ENCODE measurements at regions not wholly inside any gene's neighbourhood (a gene's known extent, or its start where the extent isn't known, plus 50 kb on each side); places are given as distances from the start of the nearest gene placed in this dataset.

DNA sequence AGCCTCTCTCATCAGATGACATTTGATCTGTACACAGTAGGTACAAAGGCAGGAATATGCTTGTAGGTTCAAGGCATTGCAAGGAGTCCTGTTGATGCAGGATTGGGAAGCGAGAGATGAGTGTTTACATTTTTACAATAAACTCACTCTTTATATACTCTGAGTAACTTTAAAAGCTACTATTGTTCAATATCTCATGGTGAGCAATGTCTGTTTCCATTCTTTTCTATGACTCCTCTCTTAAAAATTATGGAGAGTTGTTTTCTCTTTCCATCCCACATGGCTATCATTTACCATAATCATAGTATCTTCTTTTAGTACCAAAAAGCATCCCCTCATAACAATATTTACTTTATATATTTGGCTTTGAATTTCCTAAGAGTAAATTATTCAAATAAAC lies 314.0 kb upstream of the CDIN1 start:
- no peak for DNase-seq (ENCODE audit: low spot score)

DNA sequence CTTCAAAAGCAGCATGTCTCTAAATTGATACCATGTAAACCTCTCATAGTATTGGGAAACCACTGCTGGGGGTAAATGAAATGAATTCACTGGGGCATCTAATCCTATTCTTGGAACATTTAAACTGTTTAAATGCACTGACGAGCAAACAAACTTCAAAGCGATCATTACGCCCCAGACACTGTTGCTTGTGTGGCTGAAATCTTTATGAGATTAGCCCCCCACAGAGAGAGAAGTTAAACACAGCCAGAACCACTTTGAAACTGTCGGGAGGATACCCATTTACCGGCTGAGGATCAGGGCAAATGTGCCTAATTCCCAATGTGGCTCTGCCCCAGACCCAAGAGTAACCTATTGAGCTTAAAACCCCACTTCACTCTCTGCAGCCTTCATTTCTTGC lies 308.4 kb upstream of the CDIN1 start:
- DNase-seq (ENCODE audit: low spot score) = no peak

DNA sequence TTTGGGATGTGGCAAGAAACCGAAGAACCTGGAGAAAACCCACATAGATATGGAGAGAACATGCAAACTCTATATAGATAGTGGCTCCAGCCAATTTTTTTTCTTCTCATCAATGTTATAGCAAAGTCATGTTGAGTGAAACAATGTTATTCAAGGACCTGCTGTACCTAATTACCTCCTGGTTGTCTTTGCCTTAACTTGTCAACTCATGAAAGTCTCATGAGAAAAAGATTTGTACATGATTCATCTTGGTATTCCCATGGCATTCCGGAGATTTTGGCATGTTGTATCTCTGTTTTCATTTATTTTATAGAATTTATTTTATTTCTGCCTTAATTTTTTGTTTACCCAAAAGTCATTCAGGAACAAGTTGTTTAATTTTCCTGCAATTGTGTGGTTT lies 303.8 kb upstream of the CDIN1 start:
- DNase-seq (ENCODE audit: low spot score) = no peak

DNA sequence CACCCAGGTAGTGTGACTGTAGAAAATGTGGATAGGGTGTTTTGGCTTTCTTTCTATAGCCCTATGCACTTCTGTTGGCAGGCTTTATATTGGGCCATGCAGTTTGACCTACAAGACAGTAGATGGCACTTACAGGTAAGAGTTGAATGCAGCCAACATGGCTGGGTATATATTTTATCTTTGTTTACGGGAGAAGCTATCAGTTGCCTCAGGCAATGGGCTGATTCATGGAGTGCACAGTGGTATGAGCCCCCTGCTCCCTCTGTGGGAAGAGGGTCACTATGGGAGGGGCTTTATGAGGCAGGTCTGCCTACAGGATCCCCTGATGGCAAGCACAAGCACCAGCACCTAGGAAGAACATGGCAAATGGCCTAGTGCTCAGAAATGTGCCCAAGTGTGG lies 301.2 kb upstream of the CDIN1 start:
- DNase-seq (ENCODE audit: low spot score) = no peak

DNA sequence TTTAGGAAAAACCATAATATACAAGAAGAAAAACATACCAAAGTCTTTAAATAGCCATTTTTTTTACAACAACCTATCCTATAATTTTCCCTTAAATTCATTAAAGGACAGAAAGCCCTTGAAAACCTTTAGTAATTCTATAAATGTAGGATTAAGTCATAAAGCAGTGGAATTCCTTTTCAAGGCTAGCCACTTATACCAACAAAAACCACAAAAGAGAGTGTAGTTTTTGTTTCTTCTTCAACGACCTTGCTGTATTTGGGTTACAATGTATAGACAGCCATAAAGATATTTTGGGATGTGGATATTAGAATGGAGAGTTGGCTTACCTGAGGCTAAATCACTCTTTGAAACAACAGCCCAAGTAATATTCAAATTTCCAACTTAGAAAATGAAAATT lies 296.6 kb upstream of the CDIN1 start:
- no peak for DNase-seq (ENCODE audit: low spot score)

DNA sequence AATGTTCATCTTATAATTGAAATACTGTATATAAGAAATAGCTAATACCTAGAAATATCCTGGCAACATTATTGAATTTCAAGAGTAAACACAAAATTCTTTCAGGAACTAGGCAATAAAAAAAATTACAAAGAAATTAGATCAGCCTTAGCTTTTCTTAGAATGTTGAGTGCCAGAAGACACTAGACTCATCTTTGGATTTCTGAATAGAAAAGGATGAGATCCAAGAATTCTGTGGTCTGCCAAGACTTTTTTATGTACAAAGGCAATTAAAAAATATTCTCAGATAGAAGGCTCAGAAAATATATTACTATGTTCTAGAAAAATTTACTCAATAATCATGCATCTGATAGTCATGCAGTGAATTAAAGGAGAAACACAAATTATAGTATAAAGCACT lies 294.5 kb upstream of the CDIN1 start:
- DNase-seq (ENCODE audit: low spot score) = no peak

DNA sequence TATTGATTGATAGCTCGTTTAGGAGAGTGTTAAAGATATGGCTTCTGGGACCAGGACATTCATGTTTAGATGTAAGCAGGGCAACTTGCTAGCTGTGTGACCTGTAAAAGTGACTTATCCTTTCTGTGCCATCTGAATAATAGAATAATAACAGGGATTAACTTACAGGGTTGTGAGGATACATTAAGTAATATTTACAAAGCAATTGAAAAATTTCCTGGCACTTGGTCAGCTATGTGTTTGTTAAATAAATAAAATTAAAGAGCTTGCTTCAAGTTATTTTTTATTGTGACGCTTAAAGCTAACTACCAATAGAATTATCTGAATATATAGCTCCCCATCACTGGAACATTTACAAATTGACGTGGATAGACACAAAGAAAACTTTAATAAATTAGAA lies 287.9 kb upstream of the CDIN1 start:
- no peak for DNase-seq (ENCODE audit: low spot score)

DNA sequence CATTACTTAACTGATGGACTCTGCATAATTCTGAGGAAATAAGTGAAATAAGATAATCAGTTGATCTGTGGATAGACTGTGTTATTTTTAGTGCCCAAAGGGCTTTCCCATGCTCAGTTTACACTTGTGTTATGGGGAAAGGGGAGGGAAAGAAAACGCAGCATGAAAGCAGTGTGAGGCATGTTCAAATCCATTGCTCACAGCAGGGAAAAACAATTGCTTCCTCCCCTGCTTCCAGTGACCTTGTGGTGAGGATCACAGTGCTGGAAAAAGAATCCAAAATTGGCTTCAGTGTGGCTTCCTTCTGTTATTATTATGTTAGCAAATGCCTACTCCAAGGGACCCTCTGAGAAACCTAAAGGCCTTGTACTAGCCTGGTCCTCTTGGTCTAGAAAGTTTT lies 285.1 kb upstream of the CDIN1 start:
- no peak for DNase-seq (ENCODE audit: low spot score)

DNA sequence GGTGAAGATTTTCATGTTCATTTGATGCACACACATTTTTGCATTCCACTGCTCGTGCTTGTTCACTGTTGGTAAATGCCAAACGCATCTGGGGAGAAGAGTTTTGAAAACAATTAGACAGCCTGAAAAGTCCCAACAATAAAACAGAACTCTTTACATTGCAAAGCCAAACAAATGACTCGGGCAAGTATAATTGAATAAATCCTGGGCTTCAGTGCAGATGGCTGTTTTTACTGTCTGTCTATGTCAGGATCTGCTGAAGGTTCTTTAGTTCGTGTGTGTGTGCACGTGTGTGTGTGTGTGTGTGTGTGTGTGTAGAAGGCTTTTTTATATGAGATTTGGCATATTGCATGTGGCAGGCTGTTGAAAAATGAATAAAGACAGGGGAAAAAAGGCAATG lies 277.5 kb upstream of the CDIN1 start:
- DNase-seq (ENCODE audit: low spot score) = no peak

DNA sequence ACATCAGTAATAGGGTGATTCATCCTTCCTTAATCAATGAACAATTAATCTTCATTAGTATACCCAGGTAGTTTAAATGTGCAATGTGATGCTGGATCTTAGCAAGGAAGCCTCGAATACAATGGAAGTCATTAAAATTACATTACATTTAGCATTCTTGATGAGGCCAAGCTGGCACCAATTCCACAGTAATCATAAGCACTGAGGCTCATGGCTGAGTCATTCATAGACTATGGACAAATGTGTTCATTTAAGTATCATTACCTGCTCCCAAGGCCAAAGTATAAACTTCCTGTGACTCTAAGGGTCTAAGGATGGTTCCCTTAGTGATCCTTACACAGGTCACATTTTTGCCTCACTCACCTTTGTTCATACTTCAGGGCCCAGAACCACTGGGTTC lies 266.4 kb upstream of the CDIN1 start:
- DNase-seq (ENCODE audit: low spot score) = no peak

DNA sequence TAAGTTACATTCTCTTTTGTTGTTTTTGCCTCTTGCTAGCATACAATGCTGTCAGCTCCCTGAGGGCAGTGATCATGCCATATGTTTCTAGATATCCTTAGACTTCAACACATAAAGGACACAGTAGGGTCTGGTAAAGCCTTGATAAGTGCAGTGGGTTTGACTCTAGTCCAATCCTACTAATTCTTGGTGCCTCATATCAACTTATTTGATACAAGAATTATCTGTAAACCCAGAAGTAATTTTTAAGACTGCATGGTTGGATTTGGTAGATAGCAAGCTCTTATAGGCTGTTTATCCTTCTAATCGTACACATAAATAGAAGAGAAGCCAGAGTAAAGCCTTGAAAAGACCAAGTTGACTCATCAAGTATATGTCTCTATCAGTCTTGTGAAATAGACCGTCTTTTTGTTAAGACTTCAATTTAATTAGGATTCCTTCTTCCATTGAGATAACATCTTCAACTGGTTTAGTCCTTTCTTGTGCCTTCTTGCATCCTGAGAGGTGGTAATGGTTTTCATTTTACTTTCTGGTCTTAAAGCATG lies 265.6 kb upstream of the CDIN1 start:
- DNase-seq (ENCODE audit: low spot score) = no peak

DNA sequence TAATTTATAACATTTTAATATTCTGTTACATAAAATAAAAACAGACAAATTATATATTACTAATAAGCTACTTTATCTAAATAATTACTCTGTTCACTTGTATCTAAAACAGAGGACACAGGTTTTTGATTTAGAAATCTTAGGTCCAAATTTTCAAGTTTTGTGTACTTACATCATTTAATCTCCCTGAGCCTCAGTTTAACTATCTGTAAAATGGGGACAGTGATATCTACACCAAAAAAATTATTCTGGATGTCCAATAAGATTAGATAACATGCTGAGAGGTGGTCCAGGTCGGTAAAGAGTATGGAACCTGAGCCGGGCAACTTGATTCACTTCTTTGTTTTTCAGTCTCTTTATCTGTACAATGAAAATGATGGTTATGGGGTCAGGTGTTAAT lies 263.8 kb upstream of the CDIN1 start:
- no peak for DNase-seq (ENCODE audit: low spot score)

DNA sequence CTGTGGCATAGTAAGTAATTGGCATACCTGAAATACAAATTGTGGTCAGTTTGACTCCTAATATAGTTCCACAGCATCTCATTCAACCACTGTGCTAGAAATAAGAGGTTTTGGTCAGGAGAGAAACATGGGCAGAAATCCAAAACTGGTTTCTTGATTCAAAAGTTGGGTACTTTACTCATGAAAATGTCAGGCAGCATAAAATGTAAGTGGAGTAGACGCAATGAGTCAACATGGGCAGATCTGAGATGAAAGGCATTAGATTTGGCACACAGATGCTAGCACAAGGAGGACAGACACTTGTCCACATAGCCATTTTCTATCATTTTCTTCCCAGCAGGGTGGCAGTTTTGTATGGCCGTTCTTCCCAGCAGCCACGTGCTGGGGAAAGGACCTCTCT lies 255.8 kb upstream of the CDIN1 start:
- no peak for DNase-seq (ENCODE audit: low spot score)

DNA sequence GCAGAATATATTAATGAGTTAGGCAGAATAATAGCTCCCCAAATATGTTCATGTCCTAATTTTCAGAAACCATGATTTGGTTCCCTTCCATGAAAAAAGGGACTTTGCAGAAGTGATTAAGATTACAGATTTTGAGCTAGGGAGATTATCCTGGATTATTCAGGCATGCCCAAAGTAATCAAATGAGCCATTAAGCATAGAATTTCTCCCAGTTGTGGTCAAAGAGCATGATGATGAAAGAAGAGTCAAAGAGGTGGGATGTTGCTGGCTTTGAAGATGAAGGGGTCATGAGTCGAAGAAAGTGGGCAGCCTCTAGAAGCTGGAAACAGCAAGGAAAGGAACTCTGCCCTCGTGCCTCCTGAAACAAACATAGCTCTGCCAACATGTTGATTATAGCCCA lies 254.2 kb upstream of the CDIN1 start:
- DNase-seq (ENCODE audit: low spot score) = no peak

DNA sequence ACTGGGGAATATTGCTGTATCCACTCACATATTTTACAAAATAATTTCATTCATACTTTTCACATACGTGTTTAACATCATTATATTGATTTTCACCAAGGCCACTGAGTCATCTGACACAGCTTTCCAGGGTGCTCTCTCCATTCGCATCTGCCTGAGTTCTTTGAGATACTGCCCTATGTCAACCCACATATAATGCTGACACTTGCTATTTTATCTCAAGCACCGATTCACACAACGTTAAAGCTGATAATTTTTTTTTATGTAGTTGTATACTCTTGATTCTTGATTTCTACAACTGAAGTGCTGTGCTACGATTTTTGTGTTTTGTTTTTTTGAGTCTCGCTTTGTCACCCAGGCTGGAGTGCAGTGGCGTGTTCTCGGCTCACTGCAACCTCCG lies 249.8 kb upstream of the CDIN1 start:
- no peak for DNase-seq (ENCODE audit: low spot score)

DNA sequence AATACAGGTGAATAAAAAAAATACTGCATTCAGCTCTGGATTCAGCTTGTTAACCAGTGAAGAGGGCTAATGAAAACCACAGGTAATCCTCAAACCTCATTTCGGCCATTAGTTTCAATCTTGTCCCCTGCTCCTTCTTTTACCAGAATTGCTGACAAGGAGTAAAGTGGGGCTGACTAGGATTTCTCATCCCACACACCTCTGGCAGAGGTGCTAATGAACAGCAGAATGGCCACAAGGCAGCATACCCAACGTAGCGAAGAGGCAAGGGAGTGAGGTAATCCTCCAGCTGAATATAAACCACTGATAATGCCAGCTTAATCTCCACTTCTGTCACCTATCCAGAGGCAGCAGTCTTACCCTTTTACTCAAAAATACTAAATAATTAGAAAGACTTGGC lies 248.8 kb upstream of the CDIN1 start:
- no peak for DNase-seq (ENCODE audit: low spot score)

DNA sequence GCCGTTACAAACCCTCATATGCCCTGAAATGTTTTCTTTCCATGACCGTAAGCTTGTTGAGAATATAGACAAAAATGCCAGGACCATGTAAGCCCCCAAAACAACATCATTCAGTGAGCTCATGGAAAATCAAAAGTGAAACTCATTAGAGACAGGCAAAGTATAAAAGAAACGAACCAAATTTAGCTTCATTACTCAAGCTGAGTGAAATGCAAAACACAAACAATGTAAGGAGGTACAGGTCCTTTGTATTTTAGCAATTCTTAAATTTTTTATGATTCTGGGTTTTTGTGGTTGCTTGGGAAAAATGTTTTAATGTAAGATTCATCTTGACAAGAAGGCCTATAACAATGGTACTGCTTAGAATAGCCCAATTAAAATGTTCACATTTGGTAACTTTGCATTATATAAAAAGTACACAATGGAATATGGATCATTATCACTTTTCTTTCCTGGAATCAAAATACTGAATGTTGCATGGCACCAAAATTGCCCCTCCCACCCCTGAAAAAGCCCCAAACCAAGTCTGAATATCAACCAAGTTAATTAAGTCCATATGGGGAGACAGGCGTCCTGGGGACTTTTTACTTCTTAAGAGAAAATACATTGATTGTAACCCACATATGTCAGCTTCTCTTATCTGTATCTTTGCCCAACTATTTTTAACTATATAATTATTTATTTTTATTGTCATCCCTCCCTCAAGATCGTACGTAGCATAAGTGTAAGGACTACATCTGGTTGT lies 247.7 kb upstream of the CDIN1 start:
- DNase-seq (ENCODE audit: low spot score) = no peak

DNA sequence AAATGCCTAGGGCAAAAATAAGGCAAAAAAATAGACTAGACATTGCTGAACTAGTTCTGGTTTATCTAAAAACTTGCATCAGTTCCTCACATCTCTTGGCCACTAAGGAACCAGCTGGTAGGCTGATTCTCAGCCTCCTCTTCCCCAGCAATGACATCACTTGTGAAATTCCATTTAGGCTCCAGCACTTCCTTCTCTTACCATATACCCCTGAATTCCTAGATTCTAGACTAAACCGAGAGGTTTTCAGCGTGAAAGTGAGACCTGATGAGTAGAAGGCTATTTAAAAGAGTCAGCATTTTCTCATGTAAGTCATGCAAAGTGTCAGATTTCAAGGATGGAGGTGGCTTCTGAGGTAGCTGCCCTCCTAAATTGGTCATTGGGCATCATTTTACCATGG lies 247.1 kb upstream of the CDIN1 start:
- no peak for DNase-seq (ENCODE audit: low spot score)

DNA sequence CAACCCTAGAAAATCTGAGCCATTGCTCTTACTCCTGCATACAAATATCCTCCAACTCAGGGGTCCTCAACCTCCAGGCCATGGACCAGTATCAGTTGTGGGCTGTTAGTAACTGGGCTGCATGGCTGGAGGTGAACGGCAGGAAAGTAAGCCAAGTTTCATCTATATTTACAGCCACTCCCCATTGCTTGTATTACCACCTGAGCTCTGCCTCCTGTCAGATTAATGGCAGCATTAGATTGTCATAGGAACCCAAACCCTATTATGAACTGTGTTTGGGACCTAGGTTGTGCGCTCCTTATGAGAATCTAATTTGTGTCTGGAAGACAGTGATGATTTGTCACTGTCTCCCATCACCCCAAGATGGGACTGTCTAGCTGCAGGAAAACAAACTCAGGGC lies 246.5 kb upstream of the CDIN1 start:
- no peak for DNase-seq (ENCODE audit: low spot score)

DNA sequence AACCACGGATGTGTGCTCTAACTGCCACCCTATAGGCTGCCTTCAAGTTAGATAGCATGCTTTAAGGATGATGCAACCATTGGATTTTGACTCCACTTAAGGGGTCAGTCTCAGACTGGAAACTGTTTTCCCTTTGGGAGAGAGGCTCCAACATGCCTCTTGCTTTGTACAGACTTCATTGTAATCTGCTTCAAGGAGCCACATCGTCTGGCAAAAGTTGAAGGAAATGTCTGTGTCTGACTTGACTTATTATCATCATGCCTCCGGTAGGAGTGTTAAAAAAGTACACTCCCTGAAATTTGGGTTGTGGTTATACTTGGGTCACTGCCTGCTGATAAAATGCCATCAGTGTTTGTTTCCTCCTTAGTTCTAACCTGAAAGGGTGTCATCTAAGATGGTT lies 245.4 kb upstream of the CDIN1 start:
- no peak for DNase-seq (ENCODE audit: low spot score)

DNA sequence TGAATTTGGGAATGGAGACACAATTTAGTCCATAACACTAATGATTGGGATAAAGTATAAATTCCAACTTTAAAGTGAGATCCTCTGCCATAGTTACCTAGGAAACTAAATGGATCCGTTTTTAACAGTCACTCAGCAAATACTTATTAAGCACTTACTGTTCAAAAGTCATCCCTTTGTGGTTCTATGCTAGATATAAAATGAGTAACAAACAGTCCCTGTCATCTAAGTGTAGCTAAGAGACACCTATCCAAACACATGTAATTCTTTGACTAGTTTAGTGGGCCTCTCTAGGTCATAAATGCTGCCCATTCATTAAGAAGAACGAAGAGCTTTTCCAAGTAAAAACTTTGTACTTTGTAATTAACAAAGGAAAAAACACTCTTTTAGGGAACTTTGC lies 244.2 kb upstream of the CDIN1 start:
- no peak for DNase-seq (ENCODE audit: low spot score)

DNA sequence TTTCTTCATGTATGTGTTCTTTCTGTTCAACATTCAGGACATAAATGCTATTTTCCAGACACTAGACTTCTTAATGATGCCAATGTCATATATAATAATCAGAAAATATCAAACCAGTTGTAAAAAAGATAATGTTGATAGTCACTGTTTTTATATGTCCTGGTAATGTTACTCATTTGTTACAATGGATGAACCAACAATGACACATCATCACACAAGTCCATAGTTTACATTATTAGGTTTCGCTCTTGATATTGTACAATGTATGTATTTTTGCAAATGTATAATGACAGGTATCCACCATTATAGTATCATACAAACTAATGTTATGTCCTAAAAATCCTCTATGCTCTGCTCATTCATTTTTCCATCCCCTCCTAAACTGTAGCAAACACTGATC lies 243.8 kb upstream of the CDIN1 start:
- no peak for DNase-seq (ENCODE audit: low spot score)

DNA sequence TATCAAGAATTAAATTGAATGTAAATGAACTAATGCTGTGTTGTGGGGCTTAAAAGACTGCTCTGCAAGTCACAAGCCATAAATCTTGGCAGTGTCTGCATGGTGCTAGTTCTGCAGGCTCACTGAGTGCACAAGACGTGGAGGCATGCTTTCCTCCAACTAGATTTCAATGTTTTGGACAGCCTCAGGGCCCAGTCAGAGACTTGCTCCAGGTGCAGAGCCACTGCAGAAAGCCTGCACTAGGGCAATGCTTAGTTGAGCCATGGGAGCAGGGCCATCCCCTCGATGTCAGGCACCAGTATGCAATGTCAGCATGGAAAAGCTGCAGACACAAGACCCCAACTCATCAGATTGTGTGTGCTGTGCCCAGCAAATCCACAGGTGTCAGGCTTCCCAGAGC lies 234.5 kb upstream of the CDIN1 start:
- DNase-seq (ENCODE audit: low spot score) = no peak

DNA sequence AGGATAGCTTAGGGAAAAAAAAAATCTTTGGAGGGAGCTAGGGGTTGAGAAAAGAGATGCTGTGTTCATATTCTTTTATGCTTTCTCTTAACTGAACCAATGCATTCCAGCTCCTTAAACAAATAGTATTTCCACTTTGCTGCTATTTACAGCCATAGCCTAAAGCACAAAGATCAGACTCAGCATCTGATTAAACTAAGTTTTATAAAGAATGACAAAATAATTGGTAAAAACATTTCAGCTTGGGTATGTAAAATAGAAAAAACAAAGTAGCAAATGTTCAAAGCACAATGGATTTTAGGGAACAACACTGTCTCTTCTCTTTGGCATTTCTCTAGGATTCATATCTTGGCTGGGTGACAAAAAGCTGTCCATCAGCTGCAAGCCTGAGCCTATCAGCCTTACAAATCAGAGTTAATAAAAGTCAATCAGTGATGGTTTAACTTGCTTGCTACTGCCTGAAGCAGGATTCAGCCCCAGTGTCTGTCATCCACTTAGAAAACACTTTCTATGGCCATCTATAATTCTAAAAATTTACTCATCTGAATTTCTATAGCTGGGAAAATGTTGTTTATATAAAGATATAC lies 232.1 kb upstream of the CDIN1 start:
- DNase-seq (ENCODE audit: low spot score) = no peak

All from left forelimb (tissue), 1 donor.